ENCODE measurements at regions not wholly inside any gene's neighbourhood (a gene's known extent, or its start where the extent isn't known, plus 50 kb on each side); places are given as distances from the start of the nearest gene placed in this dataset.

DNA sequence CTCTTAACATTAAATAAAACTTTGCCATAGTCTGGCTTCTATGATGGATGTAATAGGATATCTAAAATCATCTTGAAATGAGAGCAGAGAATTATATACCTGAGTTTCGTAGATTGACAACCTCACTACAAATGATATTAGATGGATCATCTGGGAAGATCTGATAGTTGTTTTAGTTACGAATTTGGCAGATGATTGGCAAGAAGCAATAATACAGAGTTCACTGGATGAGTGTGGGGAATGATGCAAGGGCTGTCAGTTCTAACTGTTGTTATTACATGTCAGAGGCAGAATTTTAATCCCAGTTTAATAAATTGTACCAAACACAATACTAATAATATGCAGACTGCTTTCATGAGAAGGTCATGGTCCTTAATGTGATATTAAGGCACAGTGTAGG lies 585.2 kb downstream of the TRAM1L1 start:
- TF ChIP-seq, protein P1, sequence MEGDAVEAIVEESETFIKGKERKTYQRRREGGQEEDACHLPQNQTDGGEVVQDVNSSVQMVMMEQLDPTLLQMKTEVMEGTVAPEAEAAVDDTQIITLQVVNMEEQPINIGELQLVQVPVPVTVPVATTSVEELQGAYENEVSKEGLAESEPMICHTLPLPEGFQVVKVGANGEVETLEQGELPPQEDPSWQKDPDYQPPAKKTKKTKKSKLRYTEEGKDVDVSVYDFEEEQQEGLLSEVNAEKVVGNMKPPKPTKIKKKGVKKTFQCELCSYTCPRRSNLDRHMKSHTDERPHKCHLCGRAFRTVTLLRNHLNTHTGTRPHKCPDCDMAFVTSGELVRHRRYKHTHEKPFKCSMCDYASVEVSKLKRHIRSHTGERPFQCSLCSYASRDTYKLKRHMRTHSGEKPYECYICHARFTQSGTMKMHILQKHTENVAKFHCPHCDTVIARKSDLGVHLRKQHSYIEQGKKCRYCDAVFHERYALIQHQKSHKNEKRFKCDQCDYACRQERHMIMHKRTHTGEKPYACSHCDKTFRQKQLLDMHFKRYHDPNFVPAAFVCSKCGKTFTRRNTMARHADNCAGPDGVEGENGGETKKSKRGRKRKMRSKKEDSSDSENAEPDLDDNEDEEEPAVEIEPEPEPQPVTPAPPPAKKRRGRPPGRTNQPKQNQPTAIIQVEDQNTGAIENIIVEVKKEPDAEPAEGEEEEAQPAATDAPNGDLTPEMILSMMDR (IDR thresholded peaks at IDR 0.05) = no peak
- no peak for TF ChIP-seq POLR2A (IDR thresholded peaks at IDR 0.05)

Data from heart left ventricle (tissue), 13 donors.